Epithelial cell of proximal tubule (primary cell): ENCODE measurements at regions not wholly inside any gene's neighbourhood (a gene's known extent, or its start where the extent isn't known, plus 50 kb on each side); places are given as distances from the start of the nearest gene placed in this dataset.

Source experiments
- DNase-seq: peaks from one replicate; pipeline ENCODE4 v3.0.0-alpha.2; 2011; ENCODE audit warnings: low read depth
- H3K4me3 ChIP-seq: 2 replicates; pipeline ENCODE4 v1.5.1; 2011; ENCODE audit warnings: low read depth, mild to moderate bottlenecking, low read length
- TF ChIP-seq, protein P1 (sequence below): conservative IDR thresholded peaks from 2 replicates; pipeline ENCODE4 v1.5.1; 2012; ENCODE audit warnings: low read depth, mild to moderate bottlenecking, low read length

DNA sequence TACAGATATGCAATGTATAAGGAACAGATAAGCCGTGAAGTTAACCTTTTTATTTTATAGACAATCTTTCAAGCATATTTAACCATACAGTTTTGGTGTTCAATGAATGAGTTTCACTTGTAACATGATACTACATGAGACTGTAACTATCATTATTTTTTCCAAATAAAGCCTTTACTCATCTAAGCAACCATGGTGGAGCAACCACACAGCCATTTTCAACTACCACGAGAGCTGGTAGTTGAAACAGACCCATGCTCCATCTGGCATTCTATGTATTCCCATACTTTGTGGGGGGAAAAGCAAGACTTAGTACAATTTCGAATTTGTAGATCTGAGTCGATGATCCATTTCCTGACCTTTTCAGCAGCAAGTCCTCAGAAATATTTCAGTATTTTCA is 159.3 kb upstream of the RND3 start:
- TF ChIP-seq, protein P1, sequence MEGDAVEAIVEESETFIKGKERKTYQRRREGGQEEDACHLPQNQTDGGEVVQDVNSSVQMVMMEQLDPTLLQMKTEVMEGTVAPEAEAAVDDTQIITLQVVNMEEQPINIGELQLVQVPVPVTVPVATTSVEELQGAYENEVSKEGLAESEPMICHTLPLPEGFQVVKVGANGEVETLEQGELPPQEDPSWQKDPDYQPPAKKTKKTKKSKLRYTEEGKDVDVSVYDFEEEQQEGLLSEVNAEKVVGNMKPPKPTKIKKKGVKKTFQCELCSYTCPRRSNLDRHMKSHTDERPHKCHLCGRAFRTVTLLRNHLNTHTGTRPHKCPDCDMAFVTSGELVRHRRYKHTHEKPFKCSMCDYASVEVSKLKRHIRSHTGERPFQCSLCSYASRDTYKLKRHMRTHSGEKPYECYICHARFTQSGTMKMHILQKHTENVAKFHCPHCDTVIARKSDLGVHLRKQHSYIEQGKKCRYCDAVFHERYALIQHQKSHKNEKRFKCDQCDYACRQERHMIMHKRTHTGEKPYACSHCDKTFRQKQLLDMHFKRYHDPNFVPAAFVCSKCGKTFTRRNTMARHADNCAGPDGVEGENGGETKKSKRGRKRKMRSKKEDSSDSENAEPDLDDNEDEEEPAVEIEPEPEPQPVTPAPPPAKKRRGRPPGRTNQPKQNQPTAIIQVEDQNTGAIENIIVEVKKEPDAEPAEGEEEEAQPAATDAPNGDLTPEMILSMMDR, result no peak
- no peak overlapping the region for H3K4me3 ChIP-seq
- no peak for DNase-seq

DNA sequence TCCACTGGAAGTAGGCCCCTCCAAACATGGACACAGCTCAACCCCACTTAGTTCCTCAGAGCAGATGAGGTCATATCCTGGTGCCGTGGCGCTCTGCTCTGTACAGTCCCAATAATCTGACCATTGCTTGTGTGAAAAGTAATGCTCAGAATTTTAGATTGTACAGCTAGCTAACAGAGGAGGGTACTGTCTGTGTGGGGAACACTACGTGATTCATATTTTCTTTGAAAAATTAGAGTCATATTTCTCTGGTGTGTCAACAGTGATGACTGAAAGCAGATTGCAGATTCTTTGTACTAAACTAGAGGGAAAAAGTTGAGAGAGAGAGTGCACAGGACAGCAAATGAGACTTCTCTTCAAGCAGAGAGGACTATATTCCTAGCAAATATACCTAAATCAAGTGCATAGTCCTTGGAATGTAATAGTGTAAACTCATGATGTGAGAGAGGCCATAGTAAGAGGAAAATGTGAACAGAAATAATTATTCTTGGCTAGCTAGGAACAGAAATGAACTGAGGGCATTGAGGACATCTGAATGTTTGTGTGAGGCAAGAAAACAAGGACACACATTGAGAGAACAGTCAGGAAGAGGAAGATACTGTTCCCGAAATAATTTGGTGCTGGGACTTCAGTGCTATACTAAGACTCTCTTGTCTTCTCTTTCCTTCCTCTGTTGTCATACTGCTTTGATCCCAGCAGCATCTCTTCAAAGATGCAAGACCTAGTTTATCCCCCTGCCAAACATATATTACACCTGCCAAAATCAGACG is 157.0 kb upstream of the RND3 start:
- TF ChIP-seq, protein P1, result no peak
- no peak overlapping the region for H3K4me3 ChIP-seq
- DNase-seq, result no peak

DNA sequence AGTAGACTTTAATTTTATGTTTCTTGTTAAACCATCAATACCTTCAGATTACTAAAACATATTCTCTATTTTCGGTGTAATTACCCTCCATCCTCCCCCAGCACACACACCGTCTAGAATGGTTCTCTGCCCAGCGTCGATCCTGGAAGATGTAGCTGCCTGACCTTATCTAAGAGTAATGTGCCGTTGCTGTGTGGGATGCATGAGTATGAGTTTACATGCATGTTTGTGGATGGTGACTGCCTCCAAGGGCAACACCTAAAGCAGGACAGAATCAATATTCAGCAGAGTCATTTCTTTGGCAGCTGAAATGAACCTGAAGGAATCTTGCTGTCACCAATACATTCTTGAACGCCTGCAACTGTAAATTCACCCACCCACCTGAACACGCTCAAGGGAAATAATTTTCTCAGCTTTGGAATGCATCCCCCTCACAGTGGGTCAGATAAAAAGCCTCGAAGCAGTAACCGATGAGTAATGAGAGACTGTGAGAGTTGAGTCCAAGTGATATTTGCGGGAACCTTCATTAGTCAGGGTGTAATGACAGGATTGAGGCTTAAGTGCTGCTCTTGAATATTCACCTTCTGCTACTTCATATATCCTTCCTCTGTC is 155.8 kb upstream of the RND3 start:
- TF ChIP-seq, protein P1, result no peak
- no peak for DNase-seq
- no peak overlapping the region for H3K4me3 ChIP-seq

DNA sequence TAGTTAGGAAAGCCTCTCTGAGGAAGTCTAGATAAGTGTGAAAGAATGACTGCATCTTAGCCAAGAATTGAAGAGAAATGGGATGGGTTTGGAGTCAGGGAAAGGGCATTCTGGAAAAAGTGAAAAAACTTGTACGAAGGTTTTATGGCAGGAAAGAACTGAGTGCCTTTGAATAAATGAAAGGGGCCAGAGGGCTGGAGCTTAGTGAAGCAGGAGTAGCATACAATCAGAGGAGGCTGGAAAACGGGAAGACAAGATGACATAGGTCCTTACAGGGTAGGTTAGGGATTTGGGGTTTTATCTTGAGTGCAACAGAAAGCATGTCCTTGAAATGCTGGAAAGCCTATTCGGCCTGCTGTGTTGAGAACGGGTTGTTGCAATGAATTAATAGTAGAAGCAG is 152.6 kb upstream of the RND3 start:
- no peak for DNase-seq
- TF ChIP-seq, protein P1, result no peak
- H3K4me3 ChIP-seq, result no peak overlapping the region

DNA sequence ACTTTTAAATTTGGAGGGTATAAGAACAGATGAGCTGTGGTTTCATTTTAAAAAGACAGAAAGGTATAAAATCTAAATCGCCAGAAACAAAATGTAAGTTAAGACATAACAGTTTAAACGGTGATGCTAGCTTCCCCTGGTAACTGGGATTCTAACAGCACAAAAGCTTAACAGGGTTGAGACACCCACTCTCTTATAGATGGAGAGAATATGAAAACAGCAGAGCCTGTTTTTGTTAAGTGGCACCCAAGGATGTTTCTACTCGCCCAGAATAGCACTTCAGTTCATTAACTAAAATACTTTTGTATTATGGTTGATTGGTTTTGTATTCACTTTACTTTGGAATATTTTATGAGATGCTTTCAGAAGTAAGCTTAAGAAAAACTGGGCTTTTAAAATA is 151.9 kb upstream of the RND3 start:
- TF ChIP-seq, protein P1, result no peak

DNA sequence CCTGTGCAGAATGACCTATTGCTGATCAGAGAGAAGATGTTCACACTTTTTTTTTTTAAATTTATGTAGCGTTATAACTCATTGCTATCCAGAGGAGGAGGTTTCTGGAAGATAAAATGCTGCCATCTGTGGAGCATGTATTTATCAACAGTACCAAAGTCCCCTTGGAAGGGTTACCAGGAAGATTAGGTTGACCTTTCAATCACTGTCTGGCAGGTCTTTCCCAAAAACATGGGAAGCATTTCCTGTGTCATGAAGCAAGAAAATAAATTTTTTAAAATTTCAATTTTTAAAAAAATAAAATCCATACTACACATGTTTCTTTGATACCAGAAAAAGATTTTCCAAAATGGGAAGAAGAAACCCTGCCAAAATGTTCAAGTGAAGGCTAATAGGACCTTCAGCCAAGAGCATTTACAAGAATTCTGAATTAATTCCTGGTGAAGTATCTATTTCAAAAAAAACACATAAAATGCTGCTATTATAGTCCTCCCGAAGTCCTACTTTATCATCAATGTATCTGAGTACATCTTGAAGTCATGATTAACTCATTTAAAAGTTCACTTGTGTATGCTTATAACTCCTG is 143.9 kb upstream of the RND3 start:
- TF ChIP-seq, protein P1, result no peak
- DNase-seq, result no peak
- H3K4me3 ChIP-seq, result no peak overlapping the region

More for the DNA sequence above, 151.9 kb upstream of the RND3 start:
- DNase-seq, result no peak
- H3K4me3 ChIP-seq, result no peak overlapping the region
